TTC549 (cell line): ENCODE measurements at regions not wholly inside any gene's neighbourhood (a gene's known extent, or its start where the extent isn't known, plus 50 kb on each side); places are given as distances from the start of the nearest gene placed in this dataset.

Experiments
- FAIRE-seq: peaks from 2 replicates; lab custom pipeline; 2012; peaks lifted over from hg19 to GRCh38; lab: Jason Lieb, UNC

GRCh38 chr7:46486256-46487206, 565.5 kb upstream of the IGFBP3 start:
- FAIRE-seq = no peak

DNA sequence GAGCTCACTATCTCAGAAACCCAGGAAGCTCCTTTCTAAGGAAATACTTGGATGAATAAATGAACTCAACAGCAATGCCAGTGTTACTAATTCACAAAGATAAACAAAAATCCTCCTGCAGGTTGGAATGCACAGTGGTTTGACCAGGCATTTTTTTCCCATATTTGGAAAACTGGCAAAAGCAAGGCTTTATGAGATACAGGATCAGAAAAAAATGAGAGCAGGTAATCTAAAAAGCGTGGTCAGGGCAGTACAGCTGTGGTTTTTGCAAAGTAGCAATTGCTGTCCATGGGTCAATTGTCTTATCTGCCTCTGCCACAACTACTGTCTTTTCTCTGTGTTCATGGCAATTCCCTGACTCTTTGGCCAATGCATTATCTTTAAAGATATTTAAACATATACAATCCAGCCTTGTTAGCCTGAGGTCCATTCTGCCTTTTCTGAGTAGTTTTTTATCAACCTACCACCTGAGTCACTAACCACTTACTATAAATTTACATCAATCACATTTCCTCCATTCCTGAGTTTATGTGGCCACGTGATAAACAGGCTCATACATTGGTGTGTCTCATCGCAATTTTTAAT, 564.5 kb upstream of the IGFBP3 start:
- FAIRE-seq = no peak

- no peak for FAIRE-seq
These were observed 563.8 kb upstream of the IGFBP3 start for GRCh38 chr7:46484906-46485305.

GRCh38 chr7:46480619-46481018, 559.5 kb upstream of the IGFBP3 start:
- no peak for FAIRE-seq

- no peak for FAIRE-seq
These were observed 558.6 kb upstream of the IGFBP3 start for GRCh38 chr7:46479680-46480079.

GRCh38 chr7:46478046-46478445, 557.0 kb upstream of the IGFBP3 start:
- no peak for FAIRE-seq

- no peak for FAIRE-seq
These were observed 547.8 kb upstream of the IGFBP3 start for GRCh38 chr7:46468753-46469356.

DNA sequence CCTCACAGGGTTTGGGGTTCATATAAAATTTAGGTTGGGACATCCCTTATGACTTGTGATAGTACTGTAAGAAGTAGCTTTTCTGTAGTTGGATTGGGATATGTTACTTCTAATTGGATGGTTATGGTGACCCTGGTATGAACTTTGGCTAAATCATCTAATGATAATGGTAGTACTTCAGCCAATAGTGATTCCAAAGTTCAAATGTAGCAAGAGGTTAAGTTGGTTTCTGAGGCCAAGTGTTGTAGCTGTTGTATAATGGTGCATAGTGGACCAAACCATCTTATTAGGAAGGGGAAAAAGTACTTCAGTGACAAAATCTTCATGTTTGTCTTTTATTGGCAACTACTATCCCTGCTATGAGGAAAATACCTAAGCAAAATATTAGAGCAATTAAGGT, 542.1 kb upstream of the IGFBP3 start:
- FAIRE-seq = no peak

GRCh38 chr7:46461334-46461777, 540.3 kb upstream of the IGFBP3 start:
- no peak for FAIRE-seq

GRCh38 chr7:46459942-46460341, 538.9 kb upstream of the IGFBP3 start:
- FAIRE-seq = no peak

DNA sequence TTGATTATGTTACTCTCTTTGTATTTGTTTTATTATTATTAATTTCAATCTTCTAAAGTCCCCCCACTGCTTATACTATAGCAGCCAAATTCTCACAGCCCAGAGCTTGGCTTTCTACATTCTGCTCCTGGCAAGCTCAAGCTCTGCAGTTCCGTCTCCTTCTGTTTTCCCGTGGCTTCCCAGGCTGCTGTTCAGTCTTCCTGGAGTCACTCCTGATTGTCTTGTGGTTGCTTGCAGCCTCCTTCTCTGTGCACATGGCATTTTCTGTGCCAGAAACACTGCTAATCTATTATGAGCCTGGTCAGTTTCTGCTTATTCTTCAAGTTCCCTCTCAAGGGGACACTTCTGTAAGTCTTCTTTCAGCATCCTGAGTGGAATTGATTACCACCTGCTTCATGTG, 533.7 kb upstream of the IGFBP3 start:
- no peak for FAIRE-seq

DNA sequence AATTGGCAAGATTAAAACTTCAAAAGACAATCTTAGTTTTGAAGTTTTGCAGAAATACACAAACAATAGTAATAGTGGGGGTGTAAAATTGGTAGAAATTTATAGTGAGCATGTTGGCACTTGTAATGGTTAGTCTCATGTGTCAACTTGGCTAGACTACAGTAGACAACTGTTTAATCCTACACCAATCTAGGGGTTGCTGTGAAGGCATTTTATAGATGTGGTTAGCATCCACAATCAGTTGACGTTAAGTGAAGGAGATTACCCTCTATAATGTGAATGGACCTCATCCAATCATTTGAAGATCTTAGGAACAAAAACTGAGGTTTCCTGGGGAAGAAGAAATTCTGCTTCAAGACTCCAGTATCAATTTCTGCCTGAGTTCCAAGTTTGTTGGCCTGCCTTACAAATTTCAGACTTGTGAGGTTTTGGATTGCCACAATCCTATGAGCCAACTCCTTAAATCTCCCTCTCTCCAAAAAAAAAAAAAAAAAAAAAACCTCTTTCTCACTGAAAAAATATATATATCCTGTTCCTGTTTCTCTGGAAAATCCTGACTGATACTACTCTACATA, 531.6 kb upstream of the IGFBP3 start:
- FAIRE-seq = no peak

- FAIRE-seq = no peak
These were observed 530.8 kb upstream of the IGFBP3 start for GRCh38 chr7:46451846-46452245.

GRCh38 chr7:46450886-46451285, 529.8 kb upstream of the IGFBP3 start:
- no peak for FAIRE-seq

- no peak for FAIRE-seq
These were observed 529.4 kb upstream of the IGFBP3 start for GRCh38 chr7:46450425-46450824.

DNA sequence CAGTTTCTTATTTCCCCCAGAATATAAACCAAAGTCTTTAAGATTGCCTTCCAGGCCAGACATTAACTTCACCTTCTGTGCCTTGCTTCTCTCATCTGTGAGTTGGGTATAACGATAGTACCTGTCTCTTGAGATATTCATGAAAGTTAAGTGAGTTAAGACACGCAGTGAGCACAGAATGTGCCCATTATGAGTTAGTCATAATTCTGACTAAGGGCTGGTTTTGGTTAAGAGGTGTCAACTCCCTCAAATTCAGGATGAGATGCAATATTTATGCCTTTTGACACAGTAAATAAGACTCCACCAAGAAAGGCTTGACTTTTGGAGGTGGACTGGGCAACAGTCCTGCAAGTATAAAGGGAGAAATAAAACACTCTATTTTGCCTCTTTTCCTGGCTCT, 528.7 kb upstream of the IGFBP3 start:
- FAIRE-seq = no peak

DNA sequence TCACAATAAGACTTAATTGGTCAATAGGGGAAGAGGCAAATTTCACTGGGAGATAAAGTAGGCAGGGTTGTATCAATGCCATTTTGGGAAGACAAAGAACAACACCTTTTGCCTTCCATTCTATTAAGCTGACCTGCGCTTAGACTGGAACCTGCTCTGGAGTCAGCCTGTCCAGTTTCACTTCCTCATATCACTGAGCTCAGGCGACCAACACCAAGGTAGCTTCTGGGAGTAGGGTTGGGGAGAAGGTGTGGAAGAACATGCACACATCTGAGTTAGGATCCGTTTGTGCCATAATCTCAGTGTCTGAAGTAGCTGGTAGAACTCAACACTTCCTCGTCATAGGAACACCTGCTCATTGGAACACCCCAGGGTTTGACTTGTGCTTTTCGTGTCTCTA, 527.4 kb upstream of the IGFBP3 start:
- FAIRE-seq = no peak

DNA sequence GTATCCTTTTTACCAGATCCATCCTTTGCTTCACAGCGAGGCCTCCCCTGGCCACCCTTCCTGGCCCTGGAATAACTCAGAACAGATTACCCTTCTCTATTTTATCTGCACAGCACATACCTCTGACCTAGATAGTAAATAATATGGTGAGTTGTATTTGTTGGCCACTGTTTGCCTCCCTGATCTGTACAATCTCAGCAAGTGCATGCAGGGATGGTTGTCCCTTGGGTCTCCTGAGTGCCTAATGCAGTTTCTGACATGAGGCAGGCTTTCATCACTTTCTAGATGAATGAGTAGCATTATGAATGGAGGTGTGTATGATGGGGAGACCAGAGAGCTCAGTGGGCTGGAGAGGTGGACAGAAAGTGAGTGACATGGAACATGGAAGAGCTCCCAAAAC, 525.1 kb upstream of the IGFBP3 start:
- FAIRE-seq = no peak

- FAIRE-seq = no peak
These were observed 523.2 kb upstream of the IGFBP3 start for GRCh38 chr7:46444256-46444655.

DNA sequence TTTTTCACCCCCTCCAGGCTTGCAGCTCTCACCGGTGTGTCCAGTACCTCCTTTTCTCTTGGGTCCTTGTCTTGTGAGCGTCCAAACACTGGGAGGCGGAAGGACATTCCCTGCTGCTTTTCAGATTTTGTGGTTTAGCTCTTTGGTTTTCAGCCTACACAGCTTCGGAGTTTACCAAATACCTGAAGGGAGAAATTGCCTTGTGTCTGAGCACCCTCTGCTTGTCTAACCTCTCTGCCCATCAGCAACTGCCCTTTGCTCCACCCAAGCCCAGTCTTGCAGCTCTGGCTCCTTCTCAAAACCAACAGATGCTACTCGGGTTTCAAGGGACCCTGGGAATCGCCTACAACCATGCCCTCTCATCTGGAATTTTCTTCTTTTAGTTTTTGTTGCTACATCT, 519.1 kb upstream of the IGFBP3 start:
- no peak for FAIRE-seq

GRCh38 chr7:46432708-46433107, 511.6 kb upstream of the IGFBP3 start:
- FAIRE-seq = no peak

GRCh38 chr7:46428295-46428694, 507.2 kb upstream of the IGFBP3 start:
- no peak for FAIRE-seq

DNA sequence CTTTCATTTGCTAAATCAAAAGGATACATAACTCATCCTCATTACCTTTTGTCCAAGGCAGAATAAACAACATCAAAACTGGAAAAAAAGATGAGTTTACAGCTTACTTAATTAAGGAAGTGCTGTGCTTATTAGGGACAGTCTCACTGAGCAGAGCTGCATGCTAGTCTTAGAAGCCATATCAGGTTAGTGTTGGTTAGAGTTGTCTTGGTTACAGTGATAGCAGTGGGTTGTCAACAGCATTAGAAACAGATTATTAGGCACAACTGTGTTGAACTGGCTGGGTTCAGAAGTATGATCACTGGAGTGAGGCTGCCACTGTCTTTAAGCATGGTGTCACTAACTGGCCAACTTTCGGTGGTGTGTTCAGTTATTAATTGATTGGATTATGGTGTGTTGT, 503.9 kb upstream of the IGFBP3 start:
- FAIRE-seq = no peak
